Right atrium auricular region (tissue), 2 donors: ENCODE measurements at regions not wholly inside any gene's neighbourhood (a gene's known extent, or its start where the extent isn't known, plus 50 kb on each side); places are given as distances from the start of the nearest gene placed in this dataset.

ENCODE experiments used
- DNase-seq: peaks from one replicate; pipeline ENCODE4 v3.0.0-alpha.2; 2019; ENCODE audit warnings: low spot score
- H3K27ac ChIP-seq, 2 donors: fragments of 200-600 bp; sonication (generic); 1 replicate in 1 of 2; 2 replicates in 1 of 2; pipeline ENCODE4 v1.5.1; 2016 to 2019
- H3K27me3 ChIP-seq, 2 donors: fragments of 200-600 bp; sonication (generic); one replicate each; pipeline versions ENCODE4 v1.5.1 to v1.6.0; 2017 to 2019
- H3K36me3 ChIP-seq: fragments of 200-600 bp; sonication (generic); one replicate; pipeline ENCODE4 v1.5.1; 2016
- H3K4me1 ChIP-seq, 2 donors: fragments of 200-600 bp; sonication (generic); one replicate each; pipeline versions ENCODE4 v1.5.1 to v1.6.0; 2017 to 2019
- H3K4me3 ChIP-seq, 2 donors: fragments of 200-600 bp; sonication (generic); 1 replicate in 1 of 2; 2 replicates in 1 of 2; pipeline ENCODE4 v1.5.1; 2017 to 2019; ENCODE audit warnings: mild to moderate bottlenecking in 1 of 2, moderate library complexity in 1 of 2
- H3K9me3 ChIP-seq, 2 donors: fragments of 200-600 bp; sonication (generic); one replicate each; pipeline ENCODE4 v1.5.1; 2019
- TF ChIP-seq, protein P1 (sequence below), 2 donors: fragments of 200-600 bp; sonication (generic); IDR thresholded peaks; one replicate each; pipeline ENCODE4 v1.5.1; 2019; ENCODE audit warnings: antibody characterized with exemption in 2 of 2

DNA sequence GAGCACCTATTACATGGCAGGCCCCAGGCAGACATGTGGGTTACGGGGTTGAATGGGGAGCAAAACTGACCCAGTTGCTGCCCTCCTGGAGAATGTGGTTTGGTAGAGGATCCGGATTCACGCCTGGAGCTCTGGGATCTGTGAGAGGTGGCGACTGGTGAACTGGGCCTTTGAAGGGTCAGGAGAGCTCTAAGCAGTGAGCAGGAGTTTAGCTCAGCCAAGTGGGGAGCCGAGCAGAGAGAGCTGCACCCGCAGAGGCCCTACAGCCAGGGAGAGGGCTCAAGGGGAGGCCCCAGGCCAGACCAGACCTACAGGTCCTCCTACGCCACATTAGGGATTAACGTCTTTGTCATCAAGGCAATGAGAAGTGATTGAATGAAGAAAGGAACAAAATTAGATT, 179.8 kb upstream of the TLE3 start:
- Histone ChIP-seq H3K9me3 (no peaks in the 10 kb centered on the region), H3K27me3 (no peaks in the 10 kb centered on the region), H3K4me3 (no peak overlapping the region), H3K4me1 (peaks cover 0 to 6% of the 10 kb centered on the region in 2 donors), H3K36me3 (no peaks in the 10 kb centered on the region), H3K27ac (no peak overlapping the region)
- DNase-seq: no peak
- TF ChIP-seq, protein P1, sequence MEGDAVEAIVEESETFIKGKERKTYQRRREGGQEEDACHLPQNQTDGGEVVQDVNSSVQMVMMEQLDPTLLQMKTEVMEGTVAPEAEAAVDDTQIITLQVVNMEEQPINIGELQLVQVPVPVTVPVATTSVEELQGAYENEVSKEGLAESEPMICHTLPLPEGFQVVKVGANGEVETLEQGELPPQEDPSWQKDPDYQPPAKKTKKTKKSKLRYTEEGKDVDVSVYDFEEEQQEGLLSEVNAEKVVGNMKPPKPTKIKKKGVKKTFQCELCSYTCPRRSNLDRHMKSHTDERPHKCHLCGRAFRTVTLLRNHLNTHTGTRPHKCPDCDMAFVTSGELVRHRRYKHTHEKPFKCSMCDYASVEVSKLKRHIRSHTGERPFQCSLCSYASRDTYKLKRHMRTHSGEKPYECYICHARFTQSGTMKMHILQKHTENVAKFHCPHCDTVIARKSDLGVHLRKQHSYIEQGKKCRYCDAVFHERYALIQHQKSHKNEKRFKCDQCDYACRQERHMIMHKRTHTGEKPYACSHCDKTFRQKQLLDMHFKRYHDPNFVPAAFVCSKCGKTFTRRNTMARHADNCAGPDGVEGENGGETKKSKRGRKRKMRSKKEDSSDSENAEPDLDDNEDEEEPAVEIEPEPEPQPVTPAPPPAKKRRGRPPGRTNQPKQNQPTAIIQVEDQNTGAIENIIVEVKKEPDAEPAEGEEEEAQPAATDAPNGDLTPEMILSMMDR (IDR thresholded peaks at IDR 0.05): no peak

DNA sequence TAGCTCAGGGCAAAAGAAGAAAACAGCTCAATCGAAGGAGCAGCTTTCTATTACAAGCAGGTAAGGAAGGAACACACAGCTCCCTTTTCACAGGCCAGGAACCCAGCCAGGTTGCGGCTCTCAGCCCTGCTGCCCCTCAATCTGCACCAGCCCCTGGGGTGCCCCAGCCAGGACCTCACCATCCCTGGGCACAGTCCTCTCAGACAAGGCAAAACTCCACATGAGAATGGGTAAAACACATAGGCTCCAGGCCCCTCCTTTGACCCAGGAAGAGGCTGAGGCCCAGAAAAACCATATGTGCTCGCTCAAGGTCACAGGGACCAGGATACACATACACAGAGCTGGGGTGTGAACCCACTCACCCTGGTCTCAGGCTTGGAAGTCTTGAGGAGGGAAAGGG, 178.7 kb upstream of the TLE3 start:
- H3K4me3 ChIP-seq: no peak overlapping the region
- DNase-seq: no peak
- no peak overlapping the region for H3K27ac ChIP-seq
- peaks cover 0 to 6% of the 10 kb centered on the region in 2 donors for H3K4me1 ChIP-seq
- no peaks in the 10 kb centered on the region for H3K9me3 ChIP-seq
- TF ChIP-seq, protein P1 (IDR thresholded peaks at IDR 0.05): no peak
- H3K27me3 ChIP-seq: no peaks in the 10 kb centered on the region
- no peaks in the 10 kb centered on the region for H3K36me3 ChIP-seq

DNA sequence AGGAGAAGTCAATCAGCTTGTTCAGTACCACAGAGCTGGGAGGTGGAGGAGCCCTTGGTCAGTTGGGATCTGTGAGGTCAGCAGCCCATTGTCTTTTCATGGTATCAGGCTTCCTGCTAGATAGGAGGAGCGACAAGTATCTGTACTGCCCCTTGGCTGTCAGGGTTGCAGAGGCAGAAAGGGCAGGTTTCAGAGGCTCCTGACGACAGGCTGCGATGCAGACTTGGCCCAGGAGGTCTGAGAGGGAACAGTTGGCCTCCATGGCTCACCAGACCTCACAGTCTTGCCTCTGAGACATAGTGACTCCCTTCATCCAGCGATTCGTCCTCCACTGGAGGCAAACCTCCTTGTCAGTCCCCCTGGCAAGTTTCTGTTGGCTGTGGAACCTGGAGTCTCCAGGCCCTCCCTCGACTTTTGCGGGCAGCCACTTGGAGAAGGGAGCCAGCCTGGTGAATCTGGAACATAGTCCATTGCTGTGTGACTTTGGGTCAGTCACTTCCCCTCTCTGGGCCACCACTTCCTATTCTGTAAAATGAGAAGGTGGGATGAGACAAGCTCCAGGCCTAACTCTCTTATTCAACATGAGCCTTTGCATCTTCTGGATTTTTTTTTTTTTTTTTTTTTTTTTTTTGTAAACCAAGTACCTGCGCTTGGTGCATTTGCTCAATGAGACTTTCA, 177.9 kb upstream of the TLE3 start:
- H3K36me3 ChIP-seq: no peaks in the 10 kb centered on the region
- H3K4me3 ChIP-seq: no peak overlapping the region
- H3K9me3 ChIP-seq: no peaks in the 10 kb centered on the region
- no peaks in the 10 kb centered on the region for H3K27me3 ChIP-seq
- H3K27ac ChIP-seq: no peak overlapping the region
- DNase-seq: no peak
- TF ChIP-seq, protein P1 (IDR thresholded peaks at IDR 0.05): no peak
- H3K4me1 ChIP-seq: peaks cover 0 to 14% of the 10 kb centered on the region in 2 donors

DNA sequence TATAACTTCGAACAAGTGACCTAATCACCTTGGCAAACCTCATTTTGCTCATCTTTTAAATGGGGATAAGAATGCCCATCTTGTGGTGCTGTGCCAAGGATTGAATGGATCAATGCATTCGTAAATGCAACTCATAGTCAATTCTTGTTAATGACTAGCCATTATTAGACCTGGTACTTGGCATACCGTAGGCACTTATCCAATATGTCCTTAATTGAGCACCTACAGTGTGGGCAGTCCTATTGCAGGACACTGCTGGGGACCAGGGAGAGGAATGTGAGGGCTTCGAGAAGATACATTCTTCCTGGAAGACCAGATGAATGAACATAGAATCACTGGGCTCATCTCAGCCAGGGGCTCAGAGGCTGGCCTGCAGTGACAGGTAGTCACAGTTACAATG, 177.2 kb upstream of the TLE3 start:
- no peaks in the 10 kb centered on the region for H3K9me3 ChIP-seq
- no peak overlapping the region for H3K4me3 ChIP-seq
- H3K36me3 ChIP-seq: no peaks in the 10 kb centered on the region
- H3K4me1 ChIP-seq: peaks cover 0 to 21% of the 10 kb centered on the region in 2 donors
- no peak for DNase-seq
- no peaks in the 10 kb centered on the region for H3K27me3 ChIP-seq
- no peak overlapping the region for H3K27ac ChIP-seq
- TF ChIP-seq, protein P1 (IDR thresholded peaks at IDR 0.05): no peak

DNA sequence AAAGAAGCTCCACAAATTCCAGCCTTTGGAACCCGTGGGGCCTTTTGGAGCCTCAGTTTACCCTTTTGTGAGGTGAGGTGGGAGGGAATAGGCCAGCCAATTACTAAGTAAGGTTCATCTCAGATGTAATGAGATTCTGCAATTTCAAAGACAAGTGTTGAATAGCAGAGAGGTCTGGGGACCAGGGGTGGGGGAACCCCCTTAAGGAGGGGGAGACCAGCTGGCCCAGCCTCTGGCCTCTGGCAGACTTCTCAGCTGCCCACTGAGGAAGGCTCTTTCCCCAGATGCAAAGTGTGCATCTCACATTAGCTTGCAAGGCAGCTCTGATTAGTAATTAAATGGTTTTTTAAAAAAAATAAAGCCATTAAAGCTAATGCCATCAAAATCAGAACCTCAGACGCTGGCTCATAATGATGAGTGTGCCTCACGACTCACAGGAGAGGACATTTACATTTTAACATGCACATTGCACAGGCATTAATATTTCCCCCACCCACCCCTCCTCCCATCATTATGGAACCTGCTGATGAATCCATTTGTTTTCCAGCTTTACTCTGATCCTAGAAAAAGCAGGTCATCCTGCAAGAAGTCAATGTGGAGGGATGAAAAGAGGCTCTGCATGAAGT, 176.7 kb upstream of the TLE3 start:
- Histone ChIP-seq H3K9me3 (no peaks in the 10 kb centered on the region), H3K4me1 (peaks cover 0 to 27% of the 10 kb centered on the region in 2 donors), H3K36me3 (no peaks in the 10 kb centered on the region), H3K4me3 (no peak overlapping the region), H3K27ac (no peak overlapping the region), H3K27me3 (no peaks in the 10 kb centered on the region)
- no peak for DNase-seq
- TF ChIP-seq, protein P1 (IDR thresholded peaks at IDR 0.05): no peak
